Midbrain (tissue), 1 donor: ENCODE measurements at regions not wholly inside any gene's neighbourhood (a gene's known extent, or its start where the extent isn't known, plus 50 kb on each side); places are given as distances from the start of the nearest gene placed in this dataset.
"Not testable (repeated sequence)": the region's sequence is repeated elsewhere in the genome, so short reads cannot be mapped to it uniquely, and the experiment has no call there.

Experiments
- DNase-seq: peaks from one replicate; lab custom pipeline; 2025; lab: John Stamatoyannopoulos, UW

- DNase-seq: no peak
Measured at GRCh38 chr17:22505660-22506059, 813.3 kb downstream of the KCNJ18 start.

GRCh38 chr17:22506231-22506630 lies 813.9 kb downstream of the KCNJ18 start:
- DNase-seq: no peak

GRCh38 chr17:22506861-22507260 lies 814.5 kb downstream of the KCNJ18 start:
- no peak for DNase-seq

- no peak for DNase-seq
Measured at GRCh38 chr17:22507823-22508222, 815.5 kb downstream of the KCNJ18 start.

- DNase-seq: no peak
Measured at GRCh38 chr17:22510504-22510903, 818.2 kb downstream of the KCNJ18 start.

GRCh38 chr17:22511431-22511830 lies 819.1 kb downstream of the KCNJ18 start:
- DNase-seq: no peak

GRCh38 chr17:22512057-22512456 lies 819.7 kb downstream of the KCNJ18 start:
- no peak for DNase-seq

GRCh38 chr17:22512506-22512905 lies 820.2 kb downstream of the KCNJ18 start:
- no peak for DNase-seq

- DNase-seq: no peak
Measured at GRCh38 chr17:22512997-22513538, 820.7 kb downstream of the KCNJ18 start.

- DNase-seq: no peak
Measured at GRCh38 chr17:22514315-22514714, 822.0 kb downstream of the KCNJ18 start.

- no peak for DNase-seq
Measured at GRCh38 chr17:22514767-22515320, 822.5 kb downstream of the KCNJ18 start.

GRCh38 chr17:22515599-22515998 lies 823.3 kb downstream of the KCNJ18 start:
- DNase-seq: no peak

GRCh38 chr17:22516861-22517636 lies 824.7 kb downstream of the KCNJ18 start:
- no peak for DNase-seq

- DNase-seq: no peak
Measured at GRCh38 chr17:22517716-22518115, 825.4 kb downstream of the KCNJ18 start.

GRCh38 chr17:22518185-22518584 lies 825.9 kb downstream of the KCNJ18 start:
- DNase-seq: no peak

- DNase-seq: not testable (repeated sequence)
Measured at GRCh38 chr17:22548873-22549272, 856.5 kb downstream of the KCNJ18 start.

- DNase-seq: not testable (repeated sequence)
Measured at GRCh38 chr17:22551695-22552415, 859.5 kb downstream of the KCNJ18 start.

GRCh38 chr17:22569459-22570143 lies 877.3 kb downstream of the KCNJ18 start:
- DNase-seq: no peak

- DNase-seq: no peak
Measured at GRCh38 chr17:22570144-22570845, 878.0 kb downstream of the KCNJ18 start.

- no peak for DNase-seq
Measured at GRCh38 chr17:22599322-22599721, 907.0 kb downstream of the KCNJ18 start.

- DNase-seq: peak; percentile 10
Measured at GRCh38 chr17:22600644-22601298, 908.4 kb downstream of the KCNJ18 start.
